Aorta (tissue), 5 donors: ENCODE measurements at regions not wholly inside any gene's neighbourhood (a gene's known extent, or its start where the extent isn't known, plus 50 kb on each side); places are given as distances from the start of the nearest gene placed in this dataset.

Source experiments
- ATAC-seq: fragments of 200-7000 bp; cut with Tn5 transposase; one replicate; pipeline ENCODE4 v1.9.1; 2022; ENCODE audit warnings: moderate library complexity; ENCODE audit not compliant: low FRiP score
- DNase-seq, 2 donors: peaks; one replicate each; pipeline ENCODE4 v3.0.0-alpha.2; 2020
- H3K27ac ChIP-seq, 2 donors: one replicate each; pipeline ENCODE4 v1.5.1; 2013; ENCODE audit warnings: low read length in 2 of 2, mild to moderate bottlenecking in 2 of 2, moderate library complexity in 2 of 2, control low read depth in 1 of 2, inconsistent platforms in 1 of 2, low read depth in 1 of 2
- H3K27me3 ChIP-seq, 2 donors: one replicate each; pipeline ENCODE4 v1.6.1; 2013; ENCODE audit warnings: control low read depth in 1 of 2, low read length in 1 of 2, mild to moderate bottlenecking in 1 of 2, moderate library complexity in 1 of 2; ENCODE audit not compliant: insufficient read depth in 2 of 2, control insufficient read depth in 1 of 2
- H3K36me3 ChIP-seq, 2 donors: one replicate each; pipeline ENCODE4 v1.6.1; 2013; ENCODE audit warnings: control low read depth in 1 of 2, low read length in 1 of 2, mild to moderate bottlenecking in 1 of 2; ENCODE audit not compliant: insufficient read depth in 2 of 2, control insufficient read depth in 1 of 2
- H3K4me1 ChIP-seq, 2 donors: one replicate each; pipeline ENCODE4 v1.6.1; 2013; ENCODE audit warnings: low read length in 2 of 2, control low read depth in 1 of 2, mild to moderate bottlenecking in 1 of 2, moderate library complexity in 1 of 2; ENCODE audit not compliant: insufficient read depth in 2 of 2, control insufficient read depth in 1 of 2
- H3K4me3 ChIP-seq, 2 donors: one replicate each; pipeline ENCODE4 v1.5.1; 2013; ENCODE audit warnings: low read length in 2 of 2, control low read depth in 1 of 2, mild to moderate bottlenecking in 1 of 2
- H3K9me3 ChIP-seq: one replicate; pipeline ENCODE4 v1.6.1; 2013; ENCODE audit warnings: mild to moderate bottlenecking, low read length; ENCODE audit not compliant: control insufficient read depth
- WGBS, 2 donors: extraction: QIAGEN DNeasy Blood & Tissue Kit; methylation state at CpG; one replicate each; pipeline ENCODE4 v1.1.7; 2013; 5-methylcytosine and 5-hydroxymethylcytosine counted together
- intact Hi-C, 2 donors: fragments of 100-400 bp; cut with DNase I; formaldehyde crosslinking; loops; one replicate each; pipeline versions ENCODE4 v1.14.2 to v1.15.0; 2022
- donor health status: healthy with polysubstance abuse.
- donor health status: Bipolar disorder and iron deficiency.
- donor health status: DM: no; HTN: no; CAD: no.
- donor health status: DM: no; HTN: no; CAD: no.
- donor health status: DM: yes; HTN: yes; CAD: no.

GRCh38 chr13:102495663-102496062 is 93.8 kb upstream of the FGF14 start:
- Histone ChIP-seq H3K4me3 (no peak overlapping the region), H3K27ac (no peak overlapping the region), H3K4me1 (no peaks in the 10 kb centered on the region), H3K36me3 (no peaks in the 10 kb centered on the region), H3K9me3 (peaks cover 2% of the 10 kb centered on the region), H3K27me3 (no peaks in the 10 kb centered on the region)
- no peak for DNase-seq
- intact Hi-C loops: no loop called here
- 47 to 65% methylated on average over 1 of the region's 1 CpG for WGBS, 2 donors
- ATAC-seq: no peak

GRCh38 chr13:102487330-102487729 is 85.5 kb upstream of the FGF14 start:
- H3K27ac ChIP-seq: no peak overlapping the region

GRCh38 chr13:102484329-102484728 is 82.5 kb upstream of the FGF14 start:
- H3K9me3 ChIP-seq: no peaks in the 10 kb centered on the region
- intact Hi-C loops: no loop called here
- no peak overlapping the region for H3K27ac ChIP-seq
- no peaks in the 10 kb centered on the region for H3K36me3 ChIP-seq
- DNase-seq (no peak), ATAC-seq (no peak)
- WGBS, 2 donors: 6 to 12% methylated on average over 2 of the region's 2 CpGs
- no peaks in the 10 kb centered on the region for H3K27me3 ChIP-seq
- H3K4me3 ChIP-seq: no peak overlapping the region
- no peaks in the 10 kb centered on the region for H3K4me1 ChIP-seq

More at GRCh38 chr13:102487330-102487729, 85.5 kb upstream of the FGF14 start:
- ATAC-seq: no peak
- Histone ChIP-seq H3K9me3 (no peaks in the 10 kb centered on the region), H3K27me3 (no peaks in the 10 kb centered on the region), H3K4me3 (no peak overlapping the region), H3K4me1 (no peaks in the 10 kb centered on the region), H3K36me3 (no peaks in the 10 kb centered on the region)
- DNase-seq: no peak
- intact Hi-C loops: no loop called here
- WGBS, 2 donors: 12 to 16% methylated on average over 2 of the region's 2 CpGs

- Histone ChIP-seq H3K36me3 (no peaks in the 10 kb centered on the region), H3K4me1 (no peaks in the 10 kb centered on the region), H3K27ac (no peak overlapping the region), H3K9me3 (no peaks in the 10 kb centered on the region), H3K4me3 (no peak overlapping the region), H3K27me3 (no peaks in the 10 kb centered on the region)
- DNase-seq: no peak
- intact Hi-C loops: no loop called here
- ATAC-seq: no peak
Measured at GRCh38 chr13:102472650-102473049, 70.8 kb upstream of the FGF14 start.

DNA sequence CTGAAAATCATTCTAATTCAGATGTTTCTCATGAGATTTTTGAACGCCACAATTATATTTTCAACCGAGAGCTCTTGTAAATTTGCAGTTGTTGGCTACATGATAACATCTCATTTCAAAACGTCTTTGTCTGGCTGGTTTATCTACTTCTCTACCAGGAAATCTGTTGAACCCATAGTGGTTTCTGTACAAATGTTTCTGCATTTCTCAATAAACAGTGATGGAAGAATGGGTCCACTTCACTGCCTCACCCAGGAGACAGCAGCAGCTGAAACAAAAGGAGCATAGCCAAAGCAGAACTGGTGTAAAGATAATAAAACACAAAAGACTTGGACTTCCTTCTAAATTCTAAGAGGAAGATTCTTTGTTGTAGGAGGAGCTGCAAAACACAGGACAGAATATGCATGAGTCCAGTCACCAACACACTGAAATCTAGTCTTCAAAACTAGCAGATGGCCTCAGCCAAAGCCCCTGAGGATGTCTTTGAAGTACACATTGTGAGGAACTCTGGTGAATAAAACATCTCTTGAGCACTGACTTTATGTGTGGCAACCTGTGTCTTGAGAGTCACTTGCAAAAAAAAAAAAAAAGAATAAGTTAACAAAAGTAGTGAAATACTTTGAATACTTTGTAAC is 68.6 kb upstream of the FGF14 start:
- Histone ChIP-seq H3K4me1 (no peaks in the 10 kb centered on the region), H3K4me3 (no peak overlapping the region), H3K27me3 (no peaks in the 10 kb centered on the region), H3K36me3 (no peaks in the 10 kb centered on the region), H3K9me3 (no peaks in the 10 kb centered on the region), H3K27ac (no peak overlapping the region)
- WGBS, 2 donors: 69 to 72% methylated on average over 3 of the region's 3 CpGs
- no peak for ATAC-seq
- intact Hi-C loops: no loop called here
- DNase-seq: no peak

DNA sequence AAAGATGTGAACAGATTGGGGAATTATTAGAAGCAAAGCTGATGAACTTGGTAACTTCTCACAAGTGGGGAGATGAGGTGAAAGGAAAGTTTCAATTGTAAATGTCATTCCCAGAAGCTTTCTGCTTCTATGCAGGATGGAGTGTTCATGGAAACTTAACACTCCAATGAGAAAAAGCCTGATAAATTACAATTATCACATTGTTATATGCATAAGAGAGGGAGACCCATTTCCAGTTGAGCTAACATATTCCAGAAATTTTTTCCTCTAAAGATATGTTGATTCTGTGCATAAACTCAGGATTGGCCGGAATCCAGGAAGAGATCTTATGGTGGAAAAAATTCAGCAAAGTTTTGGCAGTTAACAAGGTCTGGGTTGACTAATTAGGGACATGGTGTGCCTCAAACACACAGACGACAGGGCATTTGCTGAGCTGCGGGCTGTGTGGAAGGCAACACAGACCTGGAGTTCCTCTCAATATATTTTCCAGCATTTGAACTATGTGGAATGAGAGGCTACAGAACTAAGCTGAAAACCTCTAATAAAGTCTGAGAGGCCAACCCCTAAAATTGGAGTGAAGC is 64.9 kb upstream of the FGF14 start:
- no peak overlapping the region for H3K4me3 ChIP-seq
- no peaks in the 10 kb centered on the region for H3K9me3 ChIP-seq
- intact Hi-C loops: no loop called here
- H3K36me3 ChIP-seq: no peaks in the 10 kb centered on the region
- H3K27me3 ChIP-seq: no peaks in the 10 kb centered on the region
- H3K27ac ChIP-seq: no peak overlapping the region
- ATAC-seq (no peak), DNase-seq (no peak)
- no peaks in the 10 kb centered on the region for H3K4me1 ChIP-seq
- 6 to 11% methylated on average over 3 of the region's 3 CpGs for WGBS, 2 donors

DNA sequence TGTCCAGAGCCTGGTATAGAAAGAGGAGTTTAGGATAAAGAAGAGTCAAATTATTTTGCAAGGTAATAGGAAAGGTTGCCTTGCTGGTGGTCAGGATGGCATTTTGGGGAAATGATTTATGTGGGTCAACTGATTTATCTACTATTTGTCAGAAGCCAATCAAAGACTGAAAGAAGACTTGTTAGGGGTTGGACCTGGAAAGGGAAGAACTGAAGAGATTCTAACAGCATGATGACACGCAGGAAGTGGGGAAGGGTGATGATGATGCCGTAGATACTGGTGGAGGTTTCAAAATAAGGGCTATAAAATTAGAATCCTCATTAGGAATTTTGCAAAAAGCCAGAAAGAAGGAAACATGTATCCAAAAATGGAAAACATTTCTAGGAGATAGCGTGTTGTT is 60.7 kb upstream of the FGF14 start:
- Histone ChIP-seq H3K27me3 (no peaks in the 10 kb centered on the region), H3K4me1 (no peaks in the 10 kb centered on the region), H3K36me3 (no peaks in the 10 kb centered on the region), H3K9me3 (no peaks in the 10 kb centered on the region), H3K27ac (no peak overlapping the region), H3K4me3 (no peak overlapping the region)
- DNase-seq (no peak), ATAC-seq (no peak)
- 73 to 78% methylated on average over 3 of the region's 3 CpGs for WGBS, 2 donors
- intact Hi-C loops: no loop called here

DNA sequence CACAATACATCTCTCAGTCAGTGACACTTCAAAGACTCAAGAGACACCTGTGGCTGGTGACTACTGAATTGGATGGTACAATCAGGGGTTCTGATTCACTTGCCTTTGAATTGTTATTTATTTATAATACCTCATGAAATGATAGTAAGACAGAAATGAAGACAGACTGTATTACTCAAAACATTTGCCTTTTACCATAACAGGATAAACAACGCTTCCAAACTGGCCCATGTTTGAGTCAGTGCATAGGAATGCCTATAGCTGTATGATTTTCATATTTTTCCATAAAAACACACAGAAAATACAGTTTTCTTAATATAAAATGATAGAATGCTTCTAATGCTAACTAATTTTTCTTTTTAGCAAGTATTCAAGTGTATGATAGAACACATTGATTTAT is 59.5 kb upstream of the FGF14 start:
- intact Hi-C loops: no loop called here
- Histone ChIP-seq H3K9me3 (no peaks in the 10 kb centered on the region), H3K36me3 (no peaks in the 10 kb centered on the region), H3K27ac (no peak overlapping the region), H3K4me1 (no peaks in the 10 kb centered on the region), H3K27me3 (no peaks in the 10 kb centered on the region), H3K4me3 (no peak overlapping the region)
- 69 to 74% methylated on average over 1 of the region's 1 CpG for WGBS, 2 donors
- no peak for ATAC-seq
- no peak for DNase-seq

GRCh38 chr13:102460806-102461205 is 59.0 kb upstream of the FGF14 start:
- DNase-seq (no peak), ATAC-seq (no peak)
- no peaks in the 10 kb centered on the region for H3K36me3 ChIP-seq
- intact Hi-C loops: no loop called here
- H3K27ac ChIP-seq: no peak overlapping the region
- WGBS, 2 donors: 79 to 80% methylated on average over 7 of the region's 7 CpGs
- no peaks in the 10 kb centered on the region for H3K4me1 ChIP-seq
- H3K9me3 ChIP-seq: no peaks in the 10 kb centered on the region
- H3K4me3 ChIP-seq: no peak overlapping the region
- H3K27me3 ChIP-seq: no peaks in the 10 kb centered on the region
